ENCODE measurements at regions not wholly inside any gene's neighbourhood (a gene's known extent, or its start where the extent isn't known, plus 50 kb on each side); places are given as distances from the start of the nearest gene placed in this dataset.
"Not testable (repeated sequence)": the region's sequence is repeated elsewhere in the genome, so short reads cannot be mapped to it uniquely, and the experiment has no call there.

DNA sequence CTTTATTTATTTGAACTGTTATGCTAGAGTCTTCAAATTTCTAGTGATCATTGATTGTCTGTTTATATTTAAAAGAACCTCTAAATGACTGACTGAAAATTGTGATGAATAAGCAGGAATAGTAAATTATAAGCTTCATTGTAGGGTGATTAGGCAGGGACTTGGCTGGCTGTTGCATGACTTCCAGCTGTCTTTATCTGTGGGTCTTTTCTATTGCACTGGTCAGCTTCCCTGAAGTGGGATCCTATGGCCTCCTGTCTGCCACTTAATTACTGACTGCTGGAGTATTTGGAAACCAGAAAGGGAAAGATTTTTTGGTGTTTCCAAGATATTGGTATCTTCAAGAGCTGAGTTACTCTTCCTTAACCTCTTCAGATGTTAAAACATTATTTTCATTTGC lies 123.0 kb upstream of the CCNH start:
- DNase-seq: peak; percentile 2 to 16

DNA sequence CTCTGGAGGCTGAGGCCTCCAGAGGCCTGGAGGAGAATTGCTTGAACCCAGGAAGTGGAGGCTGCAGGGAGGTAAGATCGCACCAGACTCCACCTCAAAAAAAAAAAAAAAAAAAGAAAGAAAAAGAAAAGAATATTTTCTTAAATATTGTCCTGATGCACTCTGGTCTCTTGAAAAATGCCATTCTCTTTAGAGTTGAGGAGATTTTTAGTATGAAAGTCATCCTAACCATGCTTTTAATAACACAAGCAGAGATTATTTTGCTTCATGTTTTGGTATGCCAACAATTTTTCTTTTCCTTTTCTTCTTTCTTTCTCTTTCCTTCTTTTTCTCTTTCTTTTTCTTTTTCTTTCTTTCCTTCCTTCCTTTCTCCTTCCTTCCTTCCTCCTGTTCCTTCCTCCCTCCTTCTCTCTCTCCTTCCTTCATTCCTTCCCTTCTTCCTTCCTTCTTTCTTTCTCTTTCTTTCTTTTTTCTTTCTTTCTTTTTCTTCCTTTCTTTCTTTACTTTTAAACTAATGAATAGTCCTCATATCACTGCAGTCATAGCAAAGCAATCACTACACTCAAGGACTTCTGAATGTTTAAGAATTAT lies 116.9 kb upstream of the CCNH start:
- no peak for DNase-seq

DNA sequence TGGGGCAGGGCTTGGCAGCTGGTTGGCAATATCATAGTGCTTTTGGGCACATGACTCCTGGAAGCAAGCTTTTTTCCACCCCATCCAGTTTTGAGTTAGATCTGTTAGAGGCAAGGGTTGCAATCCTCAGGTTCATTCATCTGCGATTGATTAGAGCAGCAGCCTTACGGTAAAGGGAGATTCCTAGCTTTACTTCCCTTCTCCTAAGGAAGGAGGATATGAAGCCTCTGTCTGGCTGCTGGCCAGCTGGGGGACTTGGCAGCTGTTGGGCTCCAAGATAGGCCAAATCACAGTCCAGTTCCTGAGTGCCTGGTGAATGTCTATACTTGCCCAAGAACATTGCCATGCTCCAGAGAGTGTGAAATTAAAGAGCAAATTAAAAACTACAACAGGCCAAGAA lies 113.4 kb upstream of the CCNH start:
- DNase-seq: no peak

DNA sequence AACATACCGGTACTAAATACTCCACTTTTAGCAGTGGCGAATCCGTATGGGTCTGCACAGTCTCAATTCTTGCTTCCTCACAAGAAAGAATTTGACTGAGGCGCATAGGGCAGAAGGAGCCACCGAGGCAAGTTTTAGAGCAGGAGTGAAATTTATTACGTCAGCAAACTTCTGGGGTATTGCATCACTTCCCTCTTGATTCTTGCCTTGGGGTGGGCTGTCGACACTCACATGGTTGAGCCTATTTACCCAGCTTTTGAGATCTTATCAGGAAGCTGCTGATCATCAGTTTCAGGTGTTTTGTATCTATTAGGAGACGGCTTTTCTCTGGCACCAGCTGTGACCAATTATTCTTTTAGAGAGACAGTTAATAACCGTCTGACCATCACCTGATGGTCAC lies 111.5 kb upstream of the CCNH start:
- no peak for DNase-seq

DNA sequence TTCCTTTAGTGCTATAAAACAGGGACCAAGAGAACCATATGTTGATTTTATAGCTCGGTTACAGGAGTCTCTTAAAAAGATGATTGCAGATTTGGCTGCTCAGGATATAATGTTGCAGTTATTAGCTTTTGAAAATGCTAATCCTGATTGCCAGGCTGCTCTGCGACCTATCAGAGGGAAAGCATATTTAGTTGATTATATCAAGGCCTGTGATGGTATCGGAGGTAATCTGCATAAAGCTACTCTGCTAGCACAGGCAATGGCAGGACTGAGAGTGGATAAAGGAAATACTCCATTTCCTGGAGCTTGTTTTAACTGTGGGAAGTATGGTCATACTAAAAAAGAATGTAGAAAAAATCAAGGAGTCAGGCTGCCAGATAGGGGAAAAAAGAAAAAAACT lies 99.0 kb upstream of the CCNH start:
- DNase-seq: not testable (repeated sequence)

DNA sequence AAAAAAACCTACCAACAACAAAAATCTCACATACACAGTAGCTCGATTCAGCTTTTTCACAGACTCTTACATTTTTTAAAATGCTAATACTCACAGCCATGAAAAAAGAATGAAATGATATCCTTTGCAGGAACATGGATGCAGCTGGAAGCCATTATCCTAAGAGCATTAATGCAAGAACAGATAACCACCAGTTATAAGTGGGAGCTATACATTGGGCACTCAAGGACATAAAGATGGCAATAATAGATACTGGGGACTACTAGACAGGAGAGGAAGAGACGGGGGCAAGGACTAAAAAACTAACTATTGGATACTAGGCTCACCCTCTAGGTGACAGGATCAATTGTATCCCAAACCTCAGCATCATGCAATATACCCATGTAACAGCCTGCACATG lies 90.3 kb upstream of the CCNH start:
- no peak for DNase-seq

DNA sequence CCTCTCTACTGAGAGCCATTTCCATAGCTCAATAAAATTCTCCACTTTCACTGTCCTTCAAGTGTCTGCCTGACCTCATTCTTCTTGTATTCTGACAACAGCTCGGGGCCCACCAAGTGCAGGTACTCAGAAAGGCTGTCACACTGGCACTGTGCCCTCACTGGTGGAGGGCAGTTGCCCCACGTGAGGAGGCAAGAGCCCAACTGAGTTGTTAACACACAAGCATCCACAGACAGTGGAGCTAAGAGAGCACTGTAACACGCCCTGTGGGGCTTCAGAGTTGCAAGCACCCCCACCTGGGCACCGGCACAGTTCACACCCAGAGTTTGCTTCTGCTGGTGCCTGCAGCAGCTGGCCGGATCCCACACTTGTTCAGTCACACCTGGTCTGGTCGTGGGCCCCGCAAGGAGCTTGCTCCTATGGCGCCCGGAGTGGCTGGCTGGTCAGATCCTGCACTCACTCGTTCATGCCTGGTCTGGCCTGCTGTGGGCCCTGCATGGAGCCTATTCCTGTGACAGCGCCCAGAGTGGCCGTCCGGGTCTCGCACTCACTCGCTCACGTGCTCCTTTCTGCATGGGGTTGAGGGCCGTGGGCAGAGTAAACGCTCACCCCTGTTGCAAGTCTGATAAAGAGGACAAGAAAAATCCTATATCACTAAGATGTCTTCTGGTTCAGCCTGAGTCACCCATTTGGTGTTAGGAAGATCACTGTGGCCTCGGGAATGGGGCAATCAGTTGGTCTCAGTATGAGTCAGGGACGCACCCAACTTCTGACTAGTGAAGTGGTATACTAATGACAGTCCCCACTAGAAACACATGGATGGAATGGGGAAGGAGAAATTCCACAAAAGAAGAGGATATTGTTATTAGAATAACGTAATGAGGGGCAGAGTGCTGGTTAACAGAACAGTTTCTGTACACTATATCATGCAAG lies 87.0 kb upstream of the CCNH start:
- no peak for DNase-seq
